Colonic mucosa (tissue), 4 donors: ENCODE measurements at regions not wholly inside any gene's neighbourhood (a gene's known extent, or its start where the extent isn't known, plus 50 kb on each side); places are given as distances from the start of the nearest gene placed in this dataset.

Source experiments
- DNase-seq: peaks from one replicate; pipeline ENCODE4 v3.0.0-alpha.2; 2020
- H3K27ac ChIP-seq: fragments of 200-600 bp; one replicate; pipeline ENCODE4 v1.8.0; 2021
- H3K27me3 ChIP-seq: fragments of 200-600 bp; one replicate; pipeline ENCODE4 v1.8.0; 2021
- H3K36me3 ChIP-seq: fragments of 200-600 bp; one replicate; pipeline ENCODE4 v1.8.0; 2021
- H3K4me1 ChIP-seq: fragments of 200-600 bp; one replicate; pipeline ENCODE4 v1.8.0; 2021; ENCODE audit warnings: mild to moderate bottlenecking
- H3K4me3 ChIP-seq: fragments of 200-600 bp; one replicate; pipeline ENCODE4 v1.8.0; 2021
- H3K9ac ChIP-seq, 2 donors: one replicate each; pipeline ENCODE4 v1.7.0; 2013; ENCODE audit warnings: control low read depth in 2 of 2, low read depth in 2 of 2, low read length in 2 of 2
- H3K9me3 ChIP-seq: fragments of 200-600 bp; one replicate; pipeline ENCODE4 v1.8.0; 2021
- intact Hi-C: fragments of 100-400 bp; cut with DNase I; formaldehyde crosslinking; loops from one replicate; pipeline ENCODE4 v1.14.1; 2022
- TF ChIP-seq, protein P1 (sequence below): fragments of 200-600 bp; IDR thresholded peaks from one replicate; pipeline ENCODE4 v1.8.0; 2022; ENCODE audit warnings: antibody characterized with exemption, mild to moderate bottlenecking
- donor health status: healthy.
- donor health status: DM: no; HTN: no; CAD: no.
- donor health status: DM: no; HTN: no; CAD: no.

DNA sequence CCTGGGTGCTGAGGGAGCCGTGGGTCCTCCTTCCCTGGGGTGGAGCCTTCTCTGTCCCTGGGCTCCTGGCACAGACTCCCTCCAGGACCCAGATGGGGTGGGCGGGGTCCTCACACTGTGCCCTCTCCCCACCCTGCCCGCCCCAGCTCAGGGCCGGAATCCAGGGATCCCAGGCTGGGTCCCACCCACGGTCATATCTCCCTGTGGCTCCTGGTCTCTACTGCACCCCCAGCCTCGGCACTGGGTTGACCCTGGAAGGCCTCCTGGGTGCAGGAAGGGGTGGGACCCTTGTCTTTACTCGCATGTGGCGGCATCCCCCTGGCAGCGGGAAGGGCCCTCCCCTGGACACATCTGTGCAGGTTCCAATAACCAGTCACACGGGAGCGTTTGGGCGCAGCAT lies 75.8 kb upstream of the EIF5 start:
- no peaks in the 10 kb centered on the region for H3K27me3 ChIP-seq
- H3K9me3 ChIP-seq: no peaks in the 10 kb centered on the region
- peaks cover 4% of the 10 kb centered on the region for H3K4me1 ChIP-seq
- intact Hi-C loops: no loop called here
- H3K27ac ChIP-seq: no peak overlapping the region
- no peak overlapping the region for H3K4me3 ChIP-seq
- TF ChIP-seq, protein P1, sequence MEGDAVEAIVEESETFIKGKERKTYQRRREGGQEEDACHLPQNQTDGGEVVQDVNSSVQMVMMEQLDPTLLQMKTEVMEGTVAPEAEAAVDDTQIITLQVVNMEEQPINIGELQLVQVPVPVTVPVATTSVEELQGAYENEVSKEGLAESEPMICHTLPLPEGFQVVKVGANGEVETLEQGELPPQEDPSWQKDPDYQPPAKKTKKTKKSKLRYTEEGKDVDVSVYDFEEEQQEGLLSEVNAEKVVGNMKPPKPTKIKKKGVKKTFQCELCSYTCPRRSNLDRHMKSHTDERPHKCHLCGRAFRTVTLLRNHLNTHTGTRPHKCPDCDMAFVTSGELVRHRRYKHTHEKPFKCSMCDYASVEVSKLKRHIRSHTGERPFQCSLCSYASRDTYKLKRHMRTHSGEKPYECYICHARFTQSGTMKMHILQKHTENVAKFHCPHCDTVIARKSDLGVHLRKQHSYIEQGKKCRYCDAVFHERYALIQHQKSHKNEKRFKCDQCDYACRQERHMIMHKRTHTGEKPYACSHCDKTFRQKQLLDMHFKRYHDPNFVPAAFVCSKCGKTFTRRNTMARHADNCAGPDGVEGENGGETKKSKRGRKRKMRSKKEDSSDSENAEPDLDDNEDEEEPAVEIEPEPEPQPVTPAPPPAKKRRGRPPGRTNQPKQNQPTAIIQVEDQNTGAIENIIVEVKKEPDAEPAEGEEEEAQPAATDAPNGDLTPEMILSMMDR: no peak
- DNase-seq: no peak
- no peaks in the 10 kb centered on the region for H3K36me3 ChIP-seq
- H3K9ac ChIP-seq: no peak overlapping the region

DNA sequence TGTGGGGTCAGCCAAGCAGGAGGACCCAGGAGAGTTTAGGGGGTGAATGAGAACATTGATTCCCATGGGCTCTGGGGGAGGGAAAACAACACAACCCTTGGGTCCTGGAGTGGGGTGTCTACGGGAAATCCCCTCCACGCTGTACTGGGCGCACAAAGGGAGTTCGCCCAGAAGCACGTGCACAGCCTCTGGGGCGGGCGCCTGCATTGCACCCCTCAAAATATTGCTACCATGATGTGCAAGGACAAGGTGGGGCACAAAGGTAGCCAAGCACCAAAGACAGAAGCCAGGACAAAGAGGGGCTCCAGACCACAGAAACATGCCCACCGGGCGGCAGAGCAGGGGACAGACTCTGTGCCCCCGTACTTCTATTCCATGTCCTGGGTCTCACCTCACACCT lies 74.9 kb upstream of the EIF5 start:
- Histone ChIP-seq H3K36me3 (no peaks in the 10 kb centered on the region), H3K9me3 (no peaks in the 10 kb centered on the region), H3K9ac (no peak overlapping the region), H3K27ac (no peak overlapping the region), H3K4me3 (no peak overlapping the region), H3K4me1 (peaks cover 4% of the 10 kb centered on the region), H3K27me3 (no peaks in the 10 kb centered on the region)
- TF ChIP-seq, protein P1: no peak
- DNase-seq: no peak
- intact Hi-C loops: no loop called here

- intact Hi-C loops: no loop called here
- no peaks in the 10 kb centered on the region for H3K27me3 ChIP-seq
- TF ChIP-seq, protein P1: no peak
Measured at GRCh38 chr14:103259801-103260628, 74.0 kb upstream of the EIF5 start.

DNA sequence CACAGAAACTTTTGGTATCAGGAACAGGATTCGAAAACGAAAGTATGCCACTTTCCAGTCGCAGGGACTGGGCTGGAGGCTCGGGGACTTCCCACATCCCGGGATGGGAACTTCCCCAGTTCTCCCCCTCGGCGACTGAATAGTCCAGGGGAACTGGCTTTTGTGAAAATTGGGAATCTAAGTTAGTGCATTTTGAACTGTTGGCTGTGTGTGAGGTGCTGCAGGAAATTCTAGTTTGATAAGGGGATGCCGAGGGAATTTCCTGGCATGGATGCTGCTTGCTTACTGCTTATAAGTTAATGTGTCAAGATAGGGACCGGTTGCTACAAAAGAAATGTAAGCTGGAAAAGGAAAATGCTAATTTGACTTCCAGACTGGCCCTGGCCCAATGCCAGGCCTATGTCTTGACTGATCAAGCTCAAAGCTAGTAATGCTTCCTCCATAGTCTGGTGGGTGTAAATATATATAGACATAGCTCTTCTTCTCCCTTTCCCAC lies 73.4 kb upstream of the EIF5 start:
- peak overlapping the region; percentile 34 for H3K4me3 ChIP-seq

More at GRCh38 chr14:103259801-103260628, 74.0 kb upstream of the EIF5 start:
- no peak for DNase-seq
- H3K4me3 ChIP-seq: peak overlapping the region; percentile 34
- peaks cover 4% of the 10 kb centered on the region for H3K4me1 ChIP-seq
- H3K27ac ChIP-seq: peak overlapping the region; percentile 78
- H3K36me3 ChIP-seq: no peaks in the 10 kb centered on the region
- no peaks in the 10 kb centered on the region for H3K9me3 ChIP-seq
- peak overlapping the region; percentile 56 to 64 for H3K9ac ChIP-seq

DNA sequence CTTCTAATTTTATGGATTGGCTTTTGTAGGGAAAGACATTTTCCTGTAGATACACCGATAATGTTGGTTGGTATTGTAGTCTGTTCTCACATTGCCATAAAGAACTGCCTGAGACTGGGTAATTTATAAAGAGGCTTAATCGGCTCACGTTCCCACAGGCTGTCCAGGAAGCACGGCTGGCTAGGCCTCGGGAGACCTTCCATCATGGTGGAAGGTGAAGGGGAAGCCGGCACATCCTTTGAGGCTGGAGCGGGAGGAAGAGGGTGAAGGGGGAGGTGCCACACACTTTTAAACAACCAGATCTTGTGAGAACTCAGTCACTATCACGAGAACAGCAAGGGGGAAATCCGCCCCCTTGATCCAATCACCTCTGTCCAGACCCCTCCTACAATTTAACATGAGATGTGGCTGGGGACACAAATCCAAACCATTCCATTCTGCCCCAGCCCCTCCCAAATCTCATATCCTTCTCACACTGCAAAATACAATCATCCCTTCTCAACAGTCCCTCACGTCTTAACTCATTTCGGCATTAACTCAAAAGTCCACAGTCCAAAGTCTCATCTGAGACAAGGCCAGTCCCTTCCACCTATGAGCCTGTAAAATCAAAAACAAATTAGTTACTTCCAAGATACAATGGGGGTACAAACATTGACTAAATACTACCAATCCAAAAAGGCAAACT lies 66.7 kb upstream of the EIF5 start:
- Histone ChIP-seq H3K36me3 (no peaks in the 10 kb centered on the region), H3K4me3 (no peak overlapping the region), H3K4me1 (no peaks in the 10 kb centered on the region), H3K9ac (no peak overlapping the region), H3K27ac (no peak overlapping the region), H3K9me3 (no peaks in the 10 kb centered on the region), H3K27me3 (no peaks in the 10 kb centered on the region)
- TF ChIP-seq, protein P1: no peak
- no peak for DNase-seq
- intact Hi-C loops: no loop called here

More for the DNA sequence above, 73.4 kb upstream of the EIF5 start:
- Histone ChIP-seq H3K4me1 (peaks cover 4% of the 10 kb centered on the region), H3K9me3 (no peaks in the 10 kb centered on the region), H3K36me3 (no peaks in the 10 kb centered on the region), H3K9ac (peak overlapping the region; percentile 56 to 64), H3K27me3 (no peaks in the 10 kb centered on the region), H3K27ac (peak overlapping the region; percentile 78)
- intact Hi-C loops: no loop called here
- DNase-seq: peak; percentile 69
- TF ChIP-seq, protein P1: no peak
